BLaER1 (cell line): ENCODE measurements at regions not wholly inside any gene's neighbourhood (a gene's known extent, or its start where the extent isn't known, plus 50 kb on each side); places are given as distances from the start of the nearest gene placed in this dataset.

Source experiments
- H3K27ac ChIP-seq: shearing (Covaris generic); formaldehyde crosslinking; 2 replicates; pipeline ENCODE4 v1.8.1; 2022
- H3K27me3 ChIP-seq: shearing (Covaris generic); formaldehyde crosslinking; 2 replicates; pipeline ENCODE4 v1.8.1; 2022
- H3K36me3 ChIP-seq: shearing (Covaris generic); formaldehyde crosslinking; 2 replicates; pipeline ENCODE4 v1.8.1; 2022
- H3K4me1 ChIP-seq: shearing (Covaris generic); formaldehyde crosslinking; 2 replicates; pipeline ENCODE4 v1.8.1; 2022
- H3K4me2 ChIP-seq: shearing (Covaris generic); formaldehyde crosslinking; 2 replicates; pipeline ENCODE4 v1.8.1; 2022
- H3K4me3 ChIP-seq: shearing (Covaris generic); formaldehyde crosslinking; 2 replicates; pipeline ENCODE4 v1.8.1; 2022
- H3K9ac ChIP-seq: shearing (Covaris generic); formaldehyde crosslinking; 2 replicates; pipeline ENCODE4 v1.8.1; 2022
- H3K9me3 ChIP-seq: shearing (Covaris generic); formaldehyde crosslinking; 2 replicates; pipeline ENCODE4 v1.8.1; 2022
- H4K20me1 ChIP-seq: shearing (Covaris generic); formaldehyde crosslinking; 2 replicates; pipeline ENCODE4 v1.8.1; 2022
- Cebpa-rat ChIP-seq: shearing (Covaris generic); IDR thresholded peaks from 2 replicates; pipeline ENCODE4 v1.8.1; 2022

DNA sequence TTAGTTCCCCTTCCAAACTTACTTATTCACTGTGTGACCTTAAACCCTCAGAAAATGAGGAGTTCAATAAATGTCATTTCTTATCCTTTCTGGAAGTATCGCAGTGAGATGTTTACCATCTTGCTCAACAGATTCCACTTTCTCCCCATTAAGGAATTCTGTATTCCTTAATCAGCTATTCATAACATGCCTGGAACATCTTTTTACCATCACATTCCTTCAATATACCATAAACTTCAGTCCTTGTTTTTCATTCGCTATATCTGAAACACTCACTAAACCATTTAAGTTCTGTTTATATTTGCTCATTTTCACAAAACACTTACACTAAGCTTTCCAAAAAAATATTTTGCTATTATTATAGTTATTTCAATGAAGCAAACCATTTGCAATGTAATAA, 1158.6 kb downstream of the CDH12 start:
- no peak overlapping the region for H3K27ac ChIP-seq
- H3K36me3 ChIP-seq = no peaks in the 10 kb centered on the region
- no peak overlapping the region for H3K4me2 ChIP-seq
- H3K9ac ChIP-seq = no peak overlapping the region
- H3K27me3 ChIP-seq = no peaks in the 10 kb centered on the region
- H3K9me3 ChIP-seq = no peaks in the 10 kb centered on the region
- TF ChIP-seq Cebpa-rat = no peak
- no peaks in the 10 kb centered on the region for H4K20me1 ChIP-seq
- H3K4me1 ChIP-seq = no peaks in the 10 kb centered on the region
- no peak overlapping the region for H3K4me3 ChIP-seq

- no peaks in the 10 kb centered on the region for H3K36me3 ChIP-seq
- H3K4me2 ChIP-seq = no peak overlapping the region
- TF ChIP-seq Cebpa-rat = no peak
- no peak overlapping the region for H3K9ac ChIP-seq
- no peaks in the 10 kb centered on the region for H4K20me1 ChIP-seq
- no peaks in the 10 kb centered on the region for H3K27me3 ChIP-seq
- no peaks in the 10 kb centered on the region for H3K4me1 ChIP-seq
- H3K27ac ChIP-seq = no peak overlapping the region
- H3K9me3 ChIP-seq = no peaks in the 10 kb centered on the region
- no peak overlapping the region for H3K4me3 ChIP-seq
These were observed 1159.6 kb downstream of the CDH12 start for GRCh38 chr5:21693591-21693990.

DNA sequence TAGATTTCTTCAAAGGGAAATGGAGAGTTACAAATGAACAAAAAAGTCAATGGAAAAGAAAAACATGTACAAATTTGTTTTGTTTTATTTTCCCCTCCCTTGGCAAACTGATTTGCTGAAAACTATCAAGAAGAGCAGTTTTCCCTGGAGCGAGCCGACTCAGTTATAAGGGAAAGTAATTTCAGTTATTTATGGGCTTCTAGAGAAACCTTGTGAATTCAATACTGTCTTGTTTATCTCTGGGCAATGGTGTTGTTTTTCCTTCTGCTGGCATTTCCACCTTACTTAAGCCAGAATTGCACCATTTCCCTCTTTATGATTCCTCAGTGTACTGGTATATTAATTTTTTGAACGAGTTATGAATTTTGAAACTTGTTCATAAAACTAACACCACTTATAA, 1163.6 kb downstream of the CDH12 start:
- Histone ChIP-seq H3K27ac (no peak overlapping the region), H3K36me3 (no peaks in the 10 kb centered on the region), H3K4me1 (no peaks in the 10 kb centered on the region), H3K9ac (no peak overlapping the region), H3K27me3 (no peaks in the 10 kb centered on the region), H4K20me1 (no peaks in the 10 kb centered on the region), H3K4me3 (no peak overlapping the region), H3K9me3 (no peaks in the 10 kb centered on the region), H3K4me2 (no peak overlapping the region)
- no peak for TF ChIP-seq Cebpa-rat

- no peak for TF ChIP-seq Cebpa-rat
- Histone ChIP-seq H3K36me3 (no peaks in the 10 kb centered on the region), H4K20me1 (no peaks in the 10 kb centered on the region), H3K9me3 (no peaks in the 10 kb centered on the region), H3K4me3 (no peak overlapping the region), H3K9ac (no peak overlapping the region), H3K27me3 (no peaks in the 10 kb centered on the region), H3K27ac (no peak overlapping the region), H3K4me1 (no peaks in the 10 kb centered on the region), H3K4me2 (no peak overlapping the region)
These were observed 1164.5 kb downstream of the CDH12 start for GRCh38 chr5:21688655-21689054.

GRCh38 chr5:21687621-21688020, 1165.5 kb downstream of the CDH12 start:
- no peaks in the 10 kb centered on the region for H3K27me3 ChIP-seq

GRCh38 chr5:21686706-21687105, 1166.4 kb downstream of the CDH12 start:
- Histone ChIP-seq H3K36me3 (no peaks in the 10 kb centered on the region), H3K9me3 (no peaks in the 10 kb centered on the region), H3K4me3 (no peak overlapping the region), H3K27ac (no peak overlapping the region), H4K20me1 (no peaks in the 10 kb centered on the region), H3K4me1 (no peaks in the 10 kb centered on the region), H3K27me3 (no peaks in the 10 kb centered on the region), H3K4me2 (no peak overlapping the region), H3K9ac (no peak overlapping the region)
- no peak for TF ChIP-seq Cebpa-rat

More at GRCh38 chr5:21687621-21688020, 1165.5 kb downstream of the CDH12 start:
- TF ChIP-seq Cebpa-rat = no peak
- Histone ChIP-seq H4K20me1 (no peaks in the 10 kb centered on the region), H3K27ac (no peak overlapping the region), H3K4me2 (no peak overlapping the region), H3K36me3 (no peaks in the 10 kb centered on the region), H3K4me1 (no peaks in the 10 kb centered on the region), H3K9me3 (no peaks in the 10 kb centered on the region), H3K4me3 (no peak overlapping the region), H3K9ac (no peak overlapping the region)

DNA sequence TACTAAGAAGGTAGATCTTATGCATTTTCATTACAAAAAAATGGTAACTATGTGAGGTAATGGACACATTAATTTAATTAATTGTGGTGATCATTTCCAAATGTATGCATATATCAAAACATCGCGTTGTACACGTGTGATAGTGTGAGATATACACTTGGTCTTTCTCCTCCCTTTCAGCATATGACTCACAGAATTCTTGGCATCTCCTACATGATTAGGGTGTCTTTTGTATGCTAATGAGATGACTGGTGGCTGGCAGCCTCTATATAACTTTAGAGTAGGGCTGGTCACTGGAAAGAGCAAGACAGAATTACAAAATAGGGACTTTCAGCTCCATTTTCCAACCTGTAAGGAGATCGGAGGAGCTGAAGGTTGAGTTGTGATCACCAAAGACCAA, 1167.6 kb downstream of the CDH12 start:
- H3K27ac ChIP-seq = no peak overlapping the region
- no peaks in the 10 kb centered on the region for H3K36me3 ChIP-seq
- H3K27me3 ChIP-seq = no peaks in the 10 kb centered on the region
- no peaks in the 10 kb centered on the region for H4K20me1 ChIP-seq
- no peak overlapping the region for H3K4me2 ChIP-seq
- no peaks in the 10 kb centered on the region for H3K9me3 ChIP-seq
- H3K4me1 ChIP-seq = no peaks in the 10 kb centered on the region
- TF ChIP-seq Cebpa-rat = no peak
- no peak overlapping the region for H3K4me3 ChIP-seq
- no peak overlapping the region for H3K9ac ChIP-seq

DNA sequence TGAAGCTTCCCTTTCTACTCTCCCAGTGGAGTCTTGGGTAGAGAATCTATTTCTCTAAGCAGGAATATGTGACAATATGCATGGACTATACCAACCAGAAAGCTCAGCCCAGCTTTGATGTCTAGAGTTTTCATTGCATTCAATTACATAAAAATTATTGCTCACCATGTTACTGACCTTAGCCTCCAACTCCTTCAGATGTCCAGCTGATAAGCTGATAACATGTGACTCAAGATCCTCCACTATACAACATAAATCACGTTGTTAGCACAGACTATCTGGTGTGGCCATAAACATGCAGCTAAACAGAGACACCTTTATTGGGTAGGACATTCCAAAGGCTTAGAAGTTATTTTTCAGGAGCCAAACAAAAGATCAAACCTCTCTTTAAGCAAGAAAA, 1168.2 kb downstream of the CDH12 start:
- Histone ChIP-seq H3K36me3 (no peaks in the 10 kb centered on the region), H4K20me1 (no peaks in the 10 kb centered on the region), H3K27ac (no peak overlapping the region), H3K4me3 (no peak overlapping the region), H3K9ac (no peak overlapping the region), H3K4me1 (no peaks in the 10 kb centered on the region), H3K4me2 (no peak overlapping the region), H3K9me3 (no peaks in the 10 kb centered on the region), H3K27me3 (no peaks in the 10 kb centered on the region)
- TF ChIP-seq Cebpa-rat = no peak

GRCh38 chr5:21681911-21682310, 1171.2 kb downstream of the CDH12 start:
- H3K27me3 ChIP-seq = no peaks in the 10 kb centered on the region
- H3K4me3 ChIP-seq = no peak overlapping the region
- no peak overlapping the region for H3K27ac ChIP-seq
- no peak for TF ChIP-seq Cebpa-rat
- H4K20me1 ChIP-seq = no peaks in the 10 kb centered on the region
- H3K36me3 ChIP-seq = no peaks in the 10 kb centered on the region
- no peak overlapping the region for H3K4me2 ChIP-seq
- no peaks in the 10 kb centered on the region for H3K9me3 ChIP-seq
- H3K9ac ChIP-seq = no peak overlapping the region
- H3K4me1 ChIP-seq = no peaks in the 10 kb centered on the region

DNA sequence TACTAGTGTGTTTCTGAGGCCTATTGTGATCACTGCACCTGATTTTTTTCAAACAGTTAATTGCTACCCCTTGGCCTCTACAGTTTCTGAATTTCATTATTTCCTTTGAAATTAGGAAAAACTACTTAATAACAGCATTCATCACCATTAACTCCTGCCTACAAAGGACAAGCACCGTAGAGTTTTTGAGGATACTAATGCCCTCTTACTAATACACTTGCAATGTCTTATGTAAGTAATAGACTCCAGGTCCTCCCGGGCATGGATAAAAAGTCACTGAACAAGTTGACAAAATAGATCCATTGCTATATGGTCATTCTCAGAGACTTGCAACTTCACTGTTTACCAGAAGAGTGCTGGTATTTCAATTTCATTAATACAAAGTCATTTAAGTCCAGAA, 1172.5 kb downstream of the CDH12 start:
- Histone ChIP-seq H3K4me2 (no peak overlapping the region), H3K9me3 (no peaks in the 10 kb centered on the region), H4K20me1 (no peaks in the 10 kb centered on the region), H3K4me3 (no peak overlapping the region), H3K36me3 (no peaks in the 10 kb centered on the region), H3K4me1 (no peaks in the 10 kb centered on the region), H3K27me3 (no peaks in the 10 kb centered on the region), H3K27ac (no peak overlapping the region), H3K9ac (no peak overlapping the region)
- TF ChIP-seq Cebpa-rat = no peak

GRCh38 chr5:21680196-21680595, 1172.9 kb downstream of the CDH12 start:
- H3K9me3 ChIP-seq = no peaks in the 10 kb centered on the region
- H3K27me3 ChIP-seq = no peaks in the 10 kb centered on the region
- no peak overlapping the region for H3K27ac ChIP-seq
- no peak overlapping the region for H3K4me3 ChIP-seq
- TF ChIP-seq Cebpa-rat = no peak
- H3K9ac ChIP-seq = no peak overlapping the region
- no peaks in the 10 kb centered on the region for H3K4me1 ChIP-seq
- no peaks in the 10 kb centered on the region for H4K20me1 ChIP-seq
- H3K4me2 ChIP-seq = no peak overlapping the region
- no peaks in the 10 kb centered on the region for H3K36me3 ChIP-seq
